Spleen (tissue), 11 donors: ENCODE measurements at regions not wholly inside any gene's neighbourhood (a gene's known extent, or its start where the extent isn't known, plus 50 kb on each side); places are given as distances from the start of the nearest gene placed in this dataset.

ENCODE experiments used
- DNase-seq: peaks from one replicate; pipeline ENCODE4 v3.0.0-alpha.2; 2020
- H3K27ac ChIP-seq, 8 donors: fragments of 200-600 bp; sonication (generic) in 7 of 8; 1 replicate in 4 of 8; 2 replicates in 4 of 8; pipeline versions ENCODE4 v1.5.0 to v1.8.0; 2016 to 2021; ENCODE audit warnings: inconsistent platforms in 4 of 8, mild to moderate bottlenecking in 4 of 8, moderate library complexity in 1 of 8
- H3K27me3 ChIP-seq, 7 donors: fragments of 200-600 bp; sonication (generic) in 6 of 7; replicated peaks in 1 of 7; 1 replicate in 4 of 7; 2 replicates in 3 of 7; pipeline versions ENCODE4 v1.5.0 to v1.8.0; 2016 to 2021; ENCODE audit warnings: inconsistent platforms in 3 of 7, mild to moderate bottlenecking in 1 of 7
- H3K36me3 ChIP-seq, 6 donors: fragments of 200-600 bp; sonication (generic) in 5 of 6; 1 replicate in 4 of 6; 2 replicates in 2 of 6; pipeline versions ENCODE4 v1.5.0 to v1.8.0; 2016 to 2021; ENCODE audit warnings: inconsistent platforms in 2 of 6
- H3K4me1 ChIP-seq, 6 donors: fragments of 200-600 bp; sonication (generic) in 5 of 6; 1 replicate in 3 of 6; 2 replicates in 3 of 6; pipeline versions ENCODE4 v1.5.0 to v1.8.0; 2016 to 2021; ENCODE audit warnings: inconsistent platforms in 3 of 6
- H3K4me3 ChIP-seq, 8 donors: fragments of 200-600 bp; sonication (generic) in 7 of 8; 1 replicate in 4 of 8; 2 replicates in 4 of 8; pipeline versions ENCODE4 v1.5.0 to v1.8.0; 2016 to 2021; ENCODE audit warnings: inconsistent platforms in 4 of 8, mild to moderate bottlenecking in 4 of 8, moderate library complexity in 2 of 8
- H3K9me3 ChIP-seq, 8 donors: fragments of 200-600 bp; sonication (generic) in 7 of 8; 1 replicate in 4 of 8; 2 replicates in 4 of 8; pipeline versions ENCODE4 v1.5.0 to v1.8.0; 2016 to 2021; ENCODE audit warnings: inconsistent platforms in 4 of 8
- CTCF ChIP-seq, 11 experiments: fragments of 200-600 bp in 7 of 11; fragments of 450-650 bp in 4 of 11; sonication (generic) in 4 of 11; IDR thresholded peaks in 8 of 11; conservative IDR thresholded peaks in 3 of 11; 1 replicate in 7 of 11; 2 replicates in 4 of 11; pipeline versions ENCODE4 v1.4.0 to v1.8.0; 2016 to 2021; ENCODE audit warnings: antibody characterized with exemption in 11 of 11, inconsistent platforms in 4 of 11, mild to moderate bottlenecking in 1 of 11
- POLR2A ChIP-seq, 3 donors: fragments of 450-650 bp; IDR thresholded peaks; one replicate each; pipeline ENCODE4 v1.5.1; 2017; ENCODE audit warnings: antibody characterized with exemption in 3 of 3, mild to moderate bottlenecking in 1 of 3
- POLR2AphosphoS5 ChIP-seq, 3 donors: sonication (generic); formaldehyde crosslinking; IDR thresholded peaks; one replicate each; pipeline ENCODE4 v1.5.1; 2017; ENCODE audit warnings: antibody characterized with exemption in 3 of 3
- WGBS, 5 donors: extraction: QIAGEN DNeasy Blood & Tissue Kit in 3 of 5; methylation state at CpG; one replicate each; pipeline versions ENCODE4 v1.1.5 to v1.1.7; 2013 to 2018; 5-methylcytosine and 5-hydroxymethylcytosine counted together
- intact Hi-C: fragments of 100-400 bp; cut with DNase I; formaldehyde crosslinking; loops from one replicate; pipeline ENCODE4 v1.15.0; 2023; ENCODE audit warnings: low total_unique reads
- donor health status: healthy with polysubstance abuse.
- donor health status: DM: no; HTN: no; CAD: no; lungs with moderate emphysema.
- donor health status: DM: no; HTN: no; CAD: no.
- donor health status: Bipolar disorder and iron deficiency.
- donor health status: healthy.
- donor health status: DM: no; HTN: no; CAD: no.
- donor health status: DM: yes; HTN: yes; CAD: no.

- Histone ChIP-seq H3K4me1 (peaks cover 0 to 3% (median 0%) of the 10 kb centered on the region in 6 donors), H3K4me3 (no peak overlapping the region), H3K27ac (no peak overlapping the region), H3K9me3 (no peaks in the 10 kb centered on the region), H3K27me3 (no peaks in the 10 kb centered on the region), H3K36me3 (no peaks in the 10 kb centered on the region)
- intact Hi-C loops: no loop called here
- TF ChIP-seq POLR2A (IDR thresholded peaks at IDR 0.05) (no peak), POLR2AphosphoS5 (IDR thresholded peaks at IDR 0.05) (no peak), CTCF (IDR thresholded peaks at IDR 0.05 in 8 of 11, conservative IDR thresholded peaks at IDR 0.05 in 3 of 11) (no peak)
- WGBS, 5 donors: 83 to 93% (median 87%) methylated on average over 2 of the region's 2 CpGs
- DNase-seq: no peak
Measured at GRCh38 chr19:31135841-31136240, 213.4 kb downstream of the TSHZ3 start.

- Histone ChIP-seq H3K4me3 (no peak overlapping the region), H3K9me3 (peaks cover 0 to 8% (median 0%) of the 10 kb centered on the region in 8 donors), H3K4me1 (no peaks in the 10 kb centered on the region), H3K36me3 (no peaks in the 10 kb centered on the region), H3K27me3 (no peaks in the 10 kb centered on the region), H3K27ac (no peak overlapping the region)
- TF ChIP-seq POLR2A (IDR thresholded peaks at IDR 0.05): no peak
- TF ChIP-seq CTCF (IDR thresholded peaks at IDR 0.05 in 8 of 11, conservative IDR thresholded peaks at IDR 0.05 in 3 of 11): no peak
- TF ChIP-seq POLR2AphosphoS5 (IDR thresholded peaks at IDR 0.05): no peak
- no peak for DNase-seq
- 93 to 99% (median 95%) methylated on average over 2 of the region's 2 CpGs for WGBS, 5 donors
- intact Hi-C loops: no loop called here
Measured at GRCh38 chr19:31132753-31133110, 216.5 kb downstream of the TSHZ3 start.

GRCh38 chr19:31128291-31128690 lies 220.9 kb downstream of the TSHZ3 start:
- 90 to 97% (median 94%) methylated on average over 9 of the region's 9 CpGs for WGBS, 5 donors
- no peaks in the 10 kb centered on the region for H3K4me1 ChIP-seq
- H3K27me3 ChIP-seq: no peaks in the 10 kb centered on the region
- intact Hi-C loops: no loop called here
- peaks cover 0 to 8% (median 0%) of the 10 kb centered on the region in 8 donors for H3K9me3 ChIP-seq
- H3K4me3 ChIP-seq: no peak overlapping the region
- no peak for DNase-seq
- no peaks in the 10 kb centered on the region for H3K36me3 ChIP-seq
- no peak overlapping the region for H3K27ac ChIP-seq
- TF ChIP-seq CTCF (IDR thresholded peaks at IDR 0.05 in 8 of 11, conservative IDR thresholded peaks at IDR 0.05 in 3 of 11) (no peak), POLR2AphosphoS5 (IDR thresholded peaks at IDR 0.05) (no peak), POLR2A (IDR thresholded peaks at IDR 0.05) (no peak)

GRCh38 chr19:31127134-31127967 lies 221.9 kb downstream of the TSHZ3 start:
- TF ChIP-seq POLR2A (IDR thresholded peaks at IDR 0.05) (no peak), POLR2AphosphoS5 (IDR thresholded peaks at IDR 0.05) (no peak), CTCF (IDR thresholded peaks at IDR 0.05 in 8 of 11, conservative IDR thresholded peaks at IDR 0.05 in 3 of 11) (no peak)
- Histone ChIP-seq H3K9me3 (peaks cover 0 to 8% (median 0%) of the 10 kb centered on the region in 8 donors), H3K27ac (no peak overlapping the region), H3K36me3 (no peaks in the 10 kb centered on the region), H3K4me3 (no peak overlapping the region), H3K4me1 (no peaks in the 10 kb centered on the region), H3K27me3 (no peaks in the 10 kb centered on the region)
- no peak for DNase-seq
- intact Hi-C loops: no loop called here
- WGBS, 5 donors: 81 to 87% (median 83%) methylated on average over 13 to 14 of the region's 14 CpGs
